ENCODE measurements at regions not wholly inside any gene's neighbourhood (a gene's known extent, or its start where the extent isn't known, plus 50 kb on each side); places are given as distances from the start of the nearest gene placed in this dataset.

- H3K36me3 ChIP-seq (ENCODE audit: control insufficient read depth in 2 of 2, extremely low read depth in 1 of 2, insufficient read depth in 2 of 2, low read length in 2 of 2) = no peaks in the 10 kb centered on the region
- no peak overlapping the region for H3K27ac ChIP-seq (ENCODE audit: insufficient read depth, low read depth, low read length)
- TF ChIP-seq MYC (IDR thresholded peaks at IDR 0.05; ENCODE audit: low read depth, low read length) = no peak
- TF ChIP-seq MAX (IDR thresholded peaks at IDR 0.05; ENCODE audit: insufficient read depth, insufficient read length) = no peak
- no peak for TF ChIP-seq POLR2AphosphoS5 (IDR thresholded peaks at IDR 0.05; ENCODE audit: insufficient read depth, low read depth, low read length)
- no peak for TF ChIP-seq JUN (IDR thresholded peaks at IDR 0.05; ENCODE audit: borderline replicate concordance, insufficient read depth, insufficient read length, low read depth)
- TF ChIP-seq FOS (IDR thresholded peaks at IDR 0.05; ENCODE audit: borderline replicate concordance, insufficient read depth, low read length) = no peak
- TF ChIP-seq POLR2A (IDR thresholded peaks at IDR 0.05; ENCODE audit: low read depth, low read length) = no peak
- no peak for TF ChIP-seq CTCF (IDR thresholded peaks at IDR 0.05; ENCODE audit: extremely low read depth in 1 of 2, insufficient read depth in 1 of 2, low read depth in 1 of 2, low read length in 2 of 2)
- no peak overlapping the region for H3K9ac ChIP-seq (replicated peaks; ENCODE audit: extremely low read depth, insufficient read depth, low read length)
- intact Hi-C loops (cut with micrococcal nuclease) = no loop called here
- H3K4me3 ChIP-seq (replicated peaks in 1 of 3; ENCODE audit: insufficient read depth in 1 of 3, low read depth in 1 of 3, low read length in 3 of 3) = no peak overlapping the region
- H4K20me1 ChIP-seq (replicated peaks; ENCODE audit: control insufficient read depth, extremely low read depth, insufficient read depth, low read length) = no peaks in the 10 kb centered on the region
- H3K79me2 ChIP-seq (ENCODE audit: control insufficient read depth, insufficient read depth, low read length) = no peaks in the 10 kb centered on the region
- FAIRE-seq (no peak), DNase-seq (ENCODE audit: low read depth, low spot score) (no peak)
- no peaks in the 10 kb centered on the region for H3K9me1 ChIP-seq (replicated peaks; ENCODE audit: control insufficient read depth, extremely low read depth, insufficient read depth, low read length)
- no peaks in the 10 kb centered on the region for H3K27me3 ChIP-seq (ENCODE audit: control insufficient read depth in 2 of 2, insufficient read depth in 2 of 2, low read length in 2 of 2)
- ChIA-PET CTCF (no interaction called here), POLR2A (no interaction called here)
- H3K4me1 ChIP-seq (ENCODE audit: control insufficient read depth, extremely low read depth, insufficient read depth, low read length) = no peaks in the 10 kb centered on the region
- no TSS peak for BruUV-seq (replicated peaks)
- H3K4me2 ChIP-seq (ENCODE audit: insufficient read depth, low read length) = no peak overlapping the region
- peaks cover 2% of the 10 kb centered on the region for H3K9me3 ChIP-seq (replicated peaks; ENCODE audit: control insufficient read depth, insufficient read depth, low read length)
- H2AFZ ChIP-seq (ENCODE audit: low read depth, low read length) = no peak overlapping the region
- dilution Hi-C loops (cut with MboI; ENCODE audit: extremely low pct_ligation_motif_present, low sequenced_read_pairs) = no loop called here
Observed at GRCh38 chr12:115037830-115038229, 353.9 kb upstream of the TBX3 start.

Measured in endothelial cell of umbilical vein (primary cell).